Fibroblast of pulmonary artery (primary cell): ENCODE measurements at regions not wholly inside any gene's neighbourhood (a gene's known extent, or its start where the extent isn't known, plus 50 kb on each side); places are given as distances from the start of the nearest gene placed in this dataset.

Experiments used
- DNase-seq: peaks from one replicate; pipeline ENCODE4 v3.0.0-alpha.2; 2010; ENCODE audit warnings: low read depth
- H3K4me3 ChIP-seq: replicated peaks from 2 replicates; pipeline ENCODE4 v1.5.1; 2011; ENCODE audit warnings: low read depth, mild to moderate bottlenecking, control low read depth, low read length, moderate library complexity
- CTCF ChIP-seq: IDR thresholded peaks from 2 replicates; pipeline ENCODE4 v1.5.1; 2011; ENCODE audit warnings: mild to moderate bottlenecking, control low read depth, low read length, inconsistent platforms; ENCODE audit errors: missing control alignments

GRCh38 chr6:10154251-10154650, 260.6 kb downstream of the TFAP2A start:
- no peak for TF ChIP-seq CTCF
- no peak overlapping the region for H3K4me3 ChIP-seq
- no peak for DNase-seq

- no peak for TF ChIP-seq CTCF
- peak; percentile 27 for DNase-seq
- no peak overlapping the region for H3K4me3 ChIP-seq
Measured at GRCh38 chr6:10151144-10151915, 263.5 kb downstream of the TFAP2A start.

- no peak overlapping the region for H3K4me3 ChIP-seq
- no peak for DNase-seq
- no peak for TF ChIP-seq CTCF
Measured at GRCh38 chr6:10149603-10150002, 265.3 kb downstream of the TFAP2A start.

- no peak for TF ChIP-seq CTCF
- DNase-seq, result peak; percentile 29
- H3K4me3 ChIP-seq, result peak overlapping the region; percentile 15
Measured at GRCh38 chr6:10146715-10147451, 268.0 kb downstream of the TFAP2A start.

- no peak overlapping the region for H3K4me3 ChIP-seq
- DNase-seq, result no peak
- TF ChIP-seq CTCF, result no peak
Measured at GRCh38 chr6:10144772-10145171, 270.1 kb downstream of the TFAP2A start.

- no peak for DNase-seq
- H3K4me3 ChIP-seq, result no peak overlapping the region
Measured at GRCh38 chr6:10141746-10142443, 273.0 kb downstream of the TFAP2A start.

More at GRCh38 chr6:10141746-10142443, 273.0 kb downstream of the TFAP2A start:
- TF ChIP-seq CTCF, result no peak
